ENCODE measurements at regions not wholly inside any gene's neighbourhood (a gene's known extent, or its start where the extent isn't known, plus 50 kb on each side); places are given as distances from the start of the nearest gene placed in this dataset.
A peak's percentile ranks its signal among the peaks of the same experiment; 100 is the strongest.

DNA sequence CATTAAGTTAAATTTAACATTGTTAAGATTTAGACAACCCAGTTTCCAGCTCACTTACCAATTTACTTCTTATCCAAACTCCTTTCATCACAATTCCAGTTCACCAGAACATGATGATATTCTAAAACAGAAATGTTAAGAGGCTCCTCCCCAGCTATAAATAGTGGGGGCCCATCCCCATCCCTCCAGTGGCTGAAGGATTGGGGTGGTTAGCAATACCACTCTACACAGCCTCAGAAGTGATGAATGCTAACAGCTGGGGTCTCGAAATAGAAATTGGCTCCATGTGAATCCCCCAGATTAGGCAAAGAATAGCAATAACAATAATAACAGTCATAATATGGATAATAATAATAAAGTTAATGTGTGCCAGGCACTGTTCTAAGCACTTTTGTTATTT lies 97.9 kb upstream of the NCAM1 start:
- H3K4me3 ChIP-seq (ENCODE audit: low read length): no peak overlapping the region
- H3K36me3 ChIP-seq (ENCODE audit: control insufficient read depth, insufficient read depth, low read length): no peaks in the 10 kb centered on the region
- H3K9ac ChIP-seq (ENCODE audit: low read length): no peak overlapping the region
- no peaks in the 10 kb centered on the region for H3K9me3 ChIP-seq (ENCODE audit: control insufficient read depth, low read length)
- H3K27me3 ChIP-seq (ENCODE audit: control insufficient read depth, insufficient read depth, low read length): no peaks in the 10 kb centered on the region
- H3K4me1 ChIP-seq (ENCODE audit: control insufficient read depth, insufficient read depth, low read length): no peaks in the 10 kb centered on the region

DNA sequence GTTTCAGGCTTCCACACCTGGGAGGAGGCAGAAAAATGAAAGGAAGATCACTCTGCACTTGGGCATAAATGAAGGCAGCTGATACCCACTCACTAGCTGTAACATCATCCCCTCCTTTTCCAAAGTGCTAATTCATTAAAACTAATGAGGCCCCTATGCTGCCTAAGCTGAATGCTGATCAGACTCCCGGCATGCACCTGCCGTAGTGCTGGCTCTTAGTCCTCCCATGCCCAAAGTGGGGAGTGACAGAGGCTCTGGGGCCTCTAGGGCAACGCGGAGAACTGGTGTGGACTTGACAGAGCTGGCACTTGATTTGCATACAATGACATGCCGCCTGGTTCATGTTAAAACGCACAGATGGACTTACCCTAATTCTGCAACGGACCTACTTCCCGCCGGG lies 96.5 kb upstream of the NCAM1 start:
- Histone ChIP-seq H3K4me3 (ENCODE audit: low read length) (no peak overlapping the region), H3K9ac (ENCODE audit: low read length) (no peak overlapping the region), H3K36me3 (ENCODE audit: control insufficient read depth, insufficient read depth, low read length) (no peaks in the 10 kb centered on the region), H3K27me3 (ENCODE audit: control insufficient read depth, insufficient read depth, low read length) (no peaks in the 10 kb centered on the region), H3K9me3 (ENCODE audit: control insufficient read depth, low read length) (no peaks in the 10 kb centered on the region), H3K4me1 (ENCODE audit: control insufficient read depth, insufficient read depth, low read length) (no peaks in the 10 kb centered on the region)

DNA sequence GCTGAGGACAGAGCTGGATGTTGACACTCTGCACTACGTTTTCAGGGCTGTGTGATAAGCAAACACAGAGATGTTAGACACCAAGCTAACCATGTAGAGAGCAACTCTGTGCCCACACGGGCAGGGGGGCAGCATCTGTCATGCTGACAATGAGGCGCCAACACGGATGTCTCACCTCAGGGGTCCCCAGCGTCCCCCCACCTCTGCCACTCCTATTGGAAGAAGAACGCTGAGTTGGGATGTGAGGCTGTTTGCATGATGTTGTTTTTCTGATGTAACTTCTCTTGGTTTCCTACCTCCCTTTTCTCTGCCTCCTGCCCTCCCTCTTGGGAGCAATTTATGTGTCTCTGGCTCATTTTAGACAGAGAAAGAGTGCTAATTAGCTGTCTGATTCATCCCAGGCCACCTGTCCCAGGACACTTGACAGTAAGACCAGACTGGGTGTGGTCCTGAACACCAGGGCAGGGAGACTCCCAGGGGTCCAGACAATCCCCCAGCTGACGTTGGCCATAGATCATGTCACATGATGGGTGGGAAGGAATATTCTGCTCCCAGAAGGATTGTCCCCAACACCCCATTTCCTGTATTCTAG lies 89.2 kb upstream of the NCAM1 start:
- Histone ChIP-seq H3K4me1 (ENCODE audit: control insufficient read depth, insufficient read depth, low read length) (no peaks in the 10 kb centered on the region), H3K27me3 (ENCODE audit: control insufficient read depth, insufficient read depth, low read length) (no peaks in the 10 kb centered on the region), H3K9me3 (ENCODE audit: control insufficient read depth, low read length) (no peaks in the 10 kb centered on the region), H3K36me3 (ENCODE audit: control insufficient read depth, insufficient read depth, low read length) (no peaks in the 10 kb centered on the region), H3K4me3 (ENCODE audit: low read length) (no peak overlapping the region), H3K9ac (ENCODE audit: low read length) (no peak overlapping the region)

DNA sequence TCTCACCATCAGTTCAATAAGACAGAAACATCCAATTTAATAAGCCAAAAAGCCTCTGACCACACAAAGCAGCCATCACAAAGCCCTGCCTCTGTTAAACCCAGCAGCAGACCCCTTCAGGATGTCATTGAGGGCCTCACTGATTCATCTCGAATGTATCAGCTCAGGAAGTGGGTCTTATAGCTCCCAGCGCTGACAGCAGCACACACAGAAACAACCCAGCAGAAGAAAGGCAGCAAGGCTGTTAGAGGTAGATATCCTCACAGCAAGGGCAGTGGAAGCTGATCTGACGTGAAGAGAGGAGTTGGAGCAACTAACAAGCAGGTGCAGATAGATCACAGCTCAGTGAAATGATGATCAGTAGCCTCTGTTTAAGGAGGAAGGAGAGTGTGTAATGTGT lies 86.2 kb upstream of the NCAM1 start:
- Histone ChIP-seq H3K9ac (ENCODE audit: low read length) (no peak overlapping the region), H3K27me3 (ENCODE audit: control insufficient read depth, insufficient read depth, low read length) (no peaks in the 10 kb centered on the region), H3K4me1 (ENCODE audit: control insufficient read depth, insufficient read depth, low read length) (no peaks in the 10 kb centered on the region), H3K4me3 (ENCODE audit: low read length) (no peak overlapping the region), H3K9me3 (ENCODE audit: control insufficient read depth, low read length) (no peaks in the 10 kb centered on the region), H3K36me3 (ENCODE audit: control insufficient read depth, insufficient read depth, low read length) (no peaks in the 10 kb centered on the region)

DNA sequence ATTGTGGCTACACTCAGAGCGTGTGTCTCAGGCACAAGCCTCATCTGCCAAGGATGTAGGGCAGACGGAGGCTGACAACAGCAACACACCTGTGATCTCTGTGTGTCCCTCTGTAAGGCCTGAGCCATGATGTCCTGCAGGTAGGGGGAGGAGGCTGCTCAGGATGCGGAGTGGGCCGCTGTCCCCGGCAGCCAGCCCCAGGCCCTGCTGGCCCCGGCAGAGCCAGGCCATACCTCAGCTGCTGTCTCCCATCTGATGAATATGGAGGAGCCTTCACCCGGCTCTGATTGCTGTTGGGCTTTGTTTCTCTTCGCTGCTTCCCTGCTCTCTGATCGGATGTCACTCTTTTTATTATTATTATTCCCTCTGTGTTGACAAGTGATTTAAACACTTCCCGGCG lies 83.6 kb upstream of the NCAM1 start:
- H3K9me3 ChIP-seq (ENCODE audit: control insufficient read depth, low read length): no peaks in the 10 kb centered on the region
- no peaks in the 10 kb centered on the region for H3K27me3 ChIP-seq (ENCODE audit: control insufficient read depth, insufficient read depth, low read length)
- no peak overlapping the region for H3K4me3 ChIP-seq (ENCODE audit: low read length)
- no peaks in the 10 kb centered on the region for H3K4me1 ChIP-seq (ENCODE audit: control insufficient read depth, insufficient read depth, low read length)
- H3K9ac ChIP-seq (ENCODE audit: low read length): no peak overlapping the region
- no peaks in the 10 kb centered on the region for H3K36me3 ChIP-seq (ENCODE audit: control insufficient read depth, insufficient read depth, low read length)

DNA sequence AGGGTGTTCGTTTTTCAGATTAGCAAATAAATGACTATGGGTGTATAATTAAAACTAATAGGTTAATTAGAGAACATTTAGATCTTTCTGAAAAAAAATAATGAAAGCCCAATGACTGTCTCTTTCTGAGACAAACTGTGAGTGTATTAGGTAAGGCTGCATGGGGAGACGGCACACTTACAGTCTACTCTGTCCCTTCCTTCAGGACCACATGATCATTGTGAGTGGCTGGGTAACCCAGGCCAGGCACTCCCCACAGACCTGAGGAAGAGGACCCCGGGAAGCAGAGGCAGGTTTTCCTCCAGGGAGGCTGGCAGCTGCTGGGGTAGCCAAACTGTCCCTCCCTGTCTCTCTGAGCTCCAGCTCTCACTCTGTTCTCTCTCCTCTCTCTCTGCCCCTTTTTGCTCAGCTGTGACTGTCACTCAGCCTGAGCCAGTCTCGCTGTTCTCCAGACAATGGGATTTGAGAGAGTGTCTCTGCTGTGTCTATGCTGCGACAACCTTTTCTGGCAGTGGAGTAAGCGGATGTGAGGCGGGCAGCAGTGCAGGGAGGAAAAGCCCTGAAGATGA lies 83.1 kb upstream of the NCAM1 start:
- Histone ChIP-seq H3K27me3 (ENCODE audit: control insufficient read depth, insufficient read depth, low read length) (no peaks in the 10 kb centered on the region), H3K9ac (ENCODE audit: low read length) (no peak overlapping the region), H3K4me1 (ENCODE audit: control insufficient read depth, insufficient read depth, low read length) (no peaks in the 10 kb centered on the region), H3K36me3 (ENCODE audit: control insufficient read depth, insufficient read depth, low read length) (no peaks in the 10 kb centered on the region), H3K9me3 (ENCODE audit: control insufficient read depth, low read length) (no peaks in the 10 kb centered on the region), H3K4me3 (ENCODE audit: low read length) (no peak overlapping the region)

DNA sequence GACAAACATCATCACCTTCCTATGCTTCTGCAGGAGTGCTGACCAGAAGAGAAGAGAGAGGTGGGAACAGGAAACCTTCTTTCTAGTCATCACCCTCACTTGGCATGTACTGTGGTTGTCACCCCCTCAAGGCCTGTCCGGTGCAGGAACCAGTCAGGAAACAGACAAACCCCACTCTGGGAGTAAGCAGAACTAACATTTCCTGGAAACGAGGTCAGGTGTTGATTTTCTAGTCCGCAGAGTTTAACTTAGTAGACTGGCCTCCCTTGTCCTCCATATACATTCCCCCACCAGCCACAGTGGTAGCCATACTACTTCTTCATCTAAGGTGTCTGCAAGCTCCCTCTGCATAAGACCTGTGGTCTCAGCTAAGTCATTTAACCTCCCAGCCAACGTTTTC lies 80.7 kb upstream of the NCAM1 start:
- Histone ChIP-seq H3K9ac (ENCODE audit: low read length) (no peak overlapping the region), H3K27me3 (ENCODE audit: control insufficient read depth, insufficient read depth, low read length) (no peaks in the 10 kb centered on the region), H3K4me3 (ENCODE audit: low read length) (no peak overlapping the region), H3K9me3 (ENCODE audit: control insufficient read depth, low read length) (no peaks in the 10 kb centered on the region), H3K4me1 (ENCODE audit: control insufficient read depth, insufficient read depth, low read length) (no peaks in the 10 kb centered on the region), H3K36me3 (ENCODE audit: control insufficient read depth, insufficient read depth, low read length) (no peaks in the 10 kb centered on the region)

DNA sequence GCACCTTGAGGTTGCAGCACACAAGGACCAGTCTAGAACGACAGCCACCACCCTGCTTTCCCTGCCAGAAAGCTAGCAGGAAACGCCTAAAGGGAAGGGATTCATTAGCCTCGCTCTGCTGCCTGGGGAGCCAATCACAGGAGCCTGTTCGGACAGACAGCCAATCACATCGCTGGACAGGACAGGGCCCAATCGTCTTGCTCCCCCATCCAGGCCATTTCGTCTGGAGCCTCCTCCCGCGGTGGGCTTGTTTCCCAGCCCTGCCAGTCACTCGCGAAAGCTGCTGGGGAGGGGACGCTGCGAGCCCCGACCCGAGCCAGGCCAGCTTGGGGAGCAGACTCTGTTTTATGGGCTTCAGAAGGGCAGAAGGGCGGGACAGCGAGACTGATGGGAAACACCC lies 79.8 kb upstream of the NCAM1 start:
- Histone ChIP-seq H3K36me3 (ENCODE audit: control insufficient read depth, insufficient read depth, low read length) (no peaks in the 10 kb centered on the region), H3K9me3 (ENCODE audit: control insufficient read depth, low read length) (no peaks in the 10 kb centered on the region), H3K4me3 (ENCODE audit: low read length) (no peak overlapping the region), H3K27me3 (ENCODE audit: control insufficient read depth, insufficient read depth, low read length) (no peaks in the 10 kb centered on the region), H3K9ac (ENCODE audit: low read length) (peak overlapping the region; percentile 7), H3K4me1 (ENCODE audit: control insufficient read depth, insufficient read depth, low read length) (no peaks in the 10 kb centered on the region)

DNA sequence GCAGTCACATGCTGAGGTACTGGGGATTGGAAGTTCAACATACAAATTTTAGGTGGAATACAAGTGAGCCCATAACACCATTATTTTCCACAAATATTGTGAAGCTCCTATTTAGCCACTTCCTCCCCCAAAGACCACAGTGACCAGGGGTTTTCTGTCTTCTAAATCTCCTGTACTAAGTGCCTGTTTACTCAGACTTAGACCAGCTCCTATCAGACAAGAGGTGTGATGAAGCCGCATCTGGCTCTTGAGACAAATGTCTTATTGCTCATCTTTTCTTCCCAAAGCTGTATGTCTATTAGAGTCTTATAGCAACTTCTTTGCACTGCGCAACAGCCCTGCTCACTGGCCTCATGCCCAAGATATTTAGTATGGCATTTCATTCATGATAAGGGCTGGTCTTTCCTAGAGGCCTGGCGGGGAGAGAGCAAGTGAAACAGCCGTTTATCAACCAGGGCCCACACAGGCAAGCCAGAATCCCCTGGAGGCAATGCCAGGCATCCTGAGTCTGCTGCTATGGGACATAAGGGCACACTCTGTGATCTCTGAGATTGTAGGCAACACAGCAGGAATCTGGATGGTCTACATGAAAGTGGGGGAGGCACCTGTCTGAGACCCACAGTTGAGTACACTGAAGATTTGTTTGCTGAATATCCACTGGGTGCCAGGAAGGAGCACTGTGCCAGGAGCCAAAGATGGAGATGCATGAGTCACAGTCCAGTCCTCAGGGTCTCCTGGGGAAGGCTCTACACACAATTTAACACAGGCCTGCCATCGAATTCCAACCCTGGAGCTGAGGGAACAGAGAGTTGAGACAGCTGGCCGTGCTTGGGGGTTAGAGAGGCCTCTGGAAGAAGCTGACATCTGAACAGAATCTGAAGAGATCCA lies 78.5 kb upstream of the NCAM1 start:
- Histone ChIP-seq H3K27me3 (ENCODE audit: control insufficient read depth, insufficient read depth, low read length) (no peaks in the 10 kb centered on the region), H3K9me3 (ENCODE audit: control insufficient read depth, low read length) (no peaks in the 10 kb centered on the region), H3K9ac (ENCODE audit: low read length) (no peak overlapping the region), H3K36me3 (ENCODE audit: control insufficient read depth, insufficient read depth, low read length) (no peaks in the 10 kb centered on the region), H3K4me3 (ENCODE audit: low read length) (no peak overlapping the region), H3K4me1 (ENCODE audit: control insufficient read depth, insufficient read depth, low read length) (no peaks in the 10 kb centered on the region)

DNA sequence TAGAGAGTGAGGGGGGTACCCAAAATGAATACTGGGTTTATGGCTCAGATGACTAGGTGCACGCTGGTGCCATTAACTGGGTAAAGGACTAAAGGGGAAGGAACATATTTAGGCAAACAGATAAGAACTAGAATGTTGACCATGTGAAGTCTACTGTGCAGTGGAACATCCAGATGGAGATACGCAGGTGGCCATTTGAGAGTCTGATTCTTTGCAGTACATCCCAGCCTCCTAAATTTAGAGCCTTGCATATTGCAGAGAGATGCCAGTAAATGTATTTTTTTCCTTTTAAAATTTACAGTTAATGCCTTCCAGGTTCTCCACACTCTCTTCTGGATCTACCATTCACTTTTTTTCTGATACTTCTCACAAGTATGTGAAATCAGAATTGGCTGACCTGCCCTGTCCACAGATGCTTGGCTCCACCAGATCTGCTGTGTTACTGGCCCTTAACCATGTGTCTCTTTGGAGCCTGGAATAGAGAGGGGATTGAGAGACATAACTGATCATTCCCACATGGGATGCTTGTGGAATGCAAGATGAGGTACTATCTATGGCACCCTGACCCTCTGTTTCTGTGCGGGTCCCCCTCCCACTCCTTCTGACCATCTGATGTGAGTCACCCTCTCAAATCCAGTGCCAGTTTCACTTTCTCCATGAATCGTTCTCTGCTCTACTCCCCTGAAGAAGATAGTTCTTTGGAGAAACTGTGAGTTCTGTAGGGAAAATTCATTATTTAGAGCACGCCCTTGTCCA lies 77.0 kb upstream of the NCAM1 start:
- Histone ChIP-seq H3K4me3 (ENCODE audit: low read length) (no peak overlapping the region), H3K27me3 (ENCODE audit: control insufficient read depth, insufficient read depth, low read length) (no peaks in the 10 kb centered on the region), H3K9me3 (ENCODE audit: control insufficient read depth, low read length) (no peaks in the 10 kb centered on the region), H3K4me1 (ENCODE audit: control insufficient read depth, insufficient read depth, low read length) (no peaks in the 10 kb centered on the region), H3K9ac (ENCODE audit: low read length) (no peak overlapping the region), H3K36me3 (ENCODE audit: control insufficient read depth, insufficient read depth, low read length) (no peaks in the 10 kb centered on the region)

DNA sequence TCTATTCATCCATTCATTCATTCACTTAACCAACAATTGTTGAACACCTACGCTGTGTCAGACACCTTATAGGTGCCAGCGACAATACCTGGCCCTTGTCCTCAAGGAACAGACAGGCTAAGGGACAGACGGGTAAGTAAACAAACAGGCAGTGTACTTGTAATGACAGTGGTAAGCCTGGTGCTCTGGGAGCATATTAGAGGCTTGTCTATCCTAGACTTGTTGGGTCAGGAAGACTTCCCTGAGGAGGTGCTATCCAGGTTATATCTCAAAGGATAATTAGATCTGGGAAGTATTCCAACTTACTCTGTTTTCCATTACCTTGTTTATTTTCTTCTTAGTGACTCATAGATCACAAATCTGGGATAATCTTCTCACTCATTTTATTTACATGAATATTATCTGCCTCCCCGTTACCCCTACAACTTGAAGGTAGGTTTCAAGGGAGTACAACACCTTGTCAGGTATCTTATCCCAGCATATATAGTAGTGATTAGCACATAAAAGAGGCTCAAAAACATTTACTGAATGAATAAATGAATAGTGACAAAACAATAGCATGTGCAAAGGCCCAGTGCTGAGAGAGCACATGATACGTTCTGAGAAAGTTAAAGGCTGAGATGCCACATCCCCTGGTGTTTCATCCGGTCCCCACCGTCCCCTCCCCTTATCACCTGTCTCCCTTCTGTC lies 75.3 kb upstream of the NCAM1 start:
- Histone ChIP-seq H3K4me1 (ENCODE audit: control insufficient read depth, insufficient read depth, low read length) (no peaks in the 10 kb centered on the region), H3K9me3 (ENCODE audit: control insufficient read depth, low read length) (no peaks in the 10 kb centered on the region), H3K27me3 (ENCODE audit: control insufficient read depth, insufficient read depth, low read length) (no peaks in the 10 kb centered on the region), H3K4me3 (ENCODE audit: low read length) (no peak overlapping the region), H3K9ac (ENCODE audit: low read length) (no peak overlapping the region), H3K36me3 (ENCODE audit: control insufficient read depth, insufficient read depth, low read length) (no peaks in the 10 kb centered on the region)

Measured in mucosa of stomach (tissue), 1 donor.